GM12891 (cell line): ENCODE measurements at regions not wholly inside any gene's neighbourhood (a gene's known extent, or its start where the extent isn't known, plus 50 kb on each side); places are given as distances from the start of the nearest gene placed in this dataset.

ENCODE experiments used
- PAX5 ChIP-seq: IDR thresholded peaks from 2 replicates; pipeline ENCODE4 v1.6.1; 2011; ENCODE audit warnings: low read length, moderate library complexity, mild to moderate bottlenecking; ENCODE audit not compliant: insufficient read depth, severe bottlenecking
- POLR2A ChIP-seq: IDR thresholded peaks from 2 replicates; pipeline ENCODE4 v1.6.1; 2011; ENCODE audit warnings: low read depth, low read length, control low read depth
- POLR2AphosphoS5 ChIP-seq: IDR thresholded peaks from 2 replicates; pipeline ENCODE4 v1.6.1; 2011; ENCODE audit warnings: low read depth, low read length, control low read depth
- SPI1 ChIP-seq: IDR thresholded peaks from 2 replicates; pipeline ENCODE4 v1.6.1; 2011; ENCODE audit warnings: low read depth, low read length, control low read depth
- TAF1 ChIP-seq: IDR thresholded peaks from 2 replicates; pipeline ENCODE4 v1.6.1; 2011; ENCODE audit warnings: low read depth, low read length, control low read depth

- TF ChIP-seq TAF1 (no peak), SPI1 (no peak), POLR2A (no peak), POLR2AphosphoS5 (no peak), PAX5 (no peak)
Observed at GRCh38 chr13:40098246-40098645, 442.8 kb downstream of the COG6 start.
